K562 (cell line): ENCODE measurements at regions not wholly inside any gene's neighbourhood (a gene's known extent, or its start where the extent isn't known, plus 50 kb on each side); places are given as distances from the start of the nearest gene placed in this dataset.

Experiments
- CEBPG ChIP-seq, 3 experiments: fragments of 200-800 bp in 1 of 3; sonication (Bioruptor generic) in 1 of 3; sonication (generic) in 1 of 3; formaldehyde crosslinking in 1 of 3; IDR thresholded peaks in 2 of 3; conservative IDR thresholded peaks in 1 of 3; 2 replicates each; pipeline versions ENCODE4 v1.6.1 to v1.8.0; 2016 to 2022; ENCODE audit warnings: missing compliant biosample characterization in 2 of 3, missing genetic modification characterization in 2 of 3, mild to moderate bottlenecking in 1 of 3, missing genetic modification reagents in 1 of 3
- CTCF ChIP-seq, 3 experiments: IDR thresholded peaks in 2 of 3; conservative IDR thresholded peaks in 1 of 3; 2 replicates each; pipeline ENCODE4 v1.5.1; 2011 to 2012; ENCODE audit warnings: low read length in 3 of 3, mild to moderate bottlenecking in 3 of 3, control low read depth in 2 of 3, improper control_type of control experiment in 1 of 3, inconsistent platforms in 1 of 3, low read depth in 1 of 3, mixed read lengths in 1 of 3, moderate library complexity in 1 of 3; ENCODE audit not compliant: insufficient read depth in 2 of 3
- ERF ChIP-seq: fragments of 450-650 bp; formaldehyde crosslinking; IDR thresholded peaks from 2 replicates; pipeline ENCODE4 v1.4.0; 2020; ENCODE audit warnings: mild to moderate bottlenecking, mixed read lengths
- GABPA ChIP-seq: fragments of 200-800 bp; sonication (Bioruptor generic); conservative IDR thresholded peaks from 2 replicates; pipeline ENCODE4 v1.6.1; 2016; ENCODE audit warnings: low read depth, missing genetic modification characterization, missing compliant biosample characterization
- NUFIP1 ChIP-seq: fragments of 450-650 bp; IDR thresholded peaks from 2 replicates; pipeline ENCODE4 v1.6.1; 2018; ENCODE audit not compliant: partially characterized antibody
- USF1 ChIP-seq: sonication (generic); formaldehyde crosslinking; IDR thresholded peaks from 2 replicates; pipeline ENCODE4 v1.9.0; 2022; ENCODE audit warnings: mild to moderate bottlenecking, missing genetic modification reagents
- ZBTB43 ChIP-seq: sonication (generic); formaldehyde crosslinking; IDR thresholded peaks from 2 replicates; pipeline ENCODE4 v1.8.0; 2023; ENCODE audit warnings: mild to moderate bottlenecking, missing genetic modification reagents
- ZBTB49 ChIP-seq: sonication (generic); formaldehyde crosslinking; IDR thresholded peaks from 2 replicates; pipeline ENCODE4 v1.8.0; 2022; ENCODE audit warnings: missing genetic modification reagents, mild to moderate bottlenecking, borderline replicate concordance
- ZBTB9 ChIP-seq: fragments of 450-650 bp; formaldehyde crosslinking; IDR thresholded peaks from 2 replicates; pipeline ENCODE4 v1.4.0; 2020; ENCODE audit warnings: mild to moderate bottlenecking, moderate library complexity
- ZFP36 ChIP-seq: fragments of 150-350 bp; IDR thresholded peaks from 2 replicates; pipeline ENCODE4 v1.6.1; 2018; ENCODE audit warnings: low read length, low read depth; ENCODE audit not compliant: partially characterized antibody

- TF ChIP-seq CTCF (IDR thresholded peaks at IDR 0.05 in 2 of 3, conservative IDR thresholded peaks at IDR 0.05 in 1 of 3; ENCODE audit: insufficient read depth in 2 of 3, low read depth in 1 of 3, low read length in 3 of 3) (no peak), ZBTB43 (no peak), NUFIP1 (no peak), ZBTB9 (CRISPR knock-in tag) (no peak), CEBPG (CRISPR knock-in tag; IDR thresholded peaks at IDR 0.05) (no peak), CEBPG (tag; conservative IDR thresholded peaks at IDR 0.05 in 1 of 2, IDR thresholded peaks at IDR 0.05 in 1 of 2) (no peak), ZFP36 (no peak), USF1 (CRISPR knock-in tag) (no peak), ERF (CRISPR knock-in tag) (no peak), GABPA (tag) (no peak), ZBTB49 (CRISPR knock-in tag) (no peak)
Observed at GRCh38 chr14:50037240-50037639, 79.1 kb downstream of the VCPKMT start.
